Activated B cell treated with CpG ODN at 0.5 μM for 24 hours (primary cell): ENCODE measurements at regions not wholly inside any gene's neighbourhood (a gene's known extent, or its start where the extent isn't known, plus 50 kb on each side); places are given as distances from the start of the nearest gene placed in this dataset.
A peak's percentile ranks its signal among the peaks of the same experiment; 100 is the strongest.

Source experiments
- ATAC-seq: fragments of 200-7000 bp; cut with Tn5 transposase; one replicate; pipeline ENCODE4 v1.10.0; 2021; ENCODE audit warnings: low read depth, mild to moderate bottlenecking, moderate library complexity
- CTCF ChIA-PET: fragments of 350-600 bp; sonication (Branson Sonifier 250); formaldehyde crosslinking; loops from one replicate; lab custom pipeline; 2021; ENCODE audit warnings: antibody characterized with exemption; lab: Charles Lee
- POLR2A ChIA-PET: fragments of 350-600 bp; sonication (Branson Sonifier 250); formaldehyde crosslinking; loops from one replicate; lab custom pipeline; 2021; ENCODE audit warnings: antibody characterized with exemption; lab: Charles Lee
- DNase-seq: peaks from one replicate; pipeline ENCODE4 v3.0.0; 2022
- H3K27ac Mint-ChIP-seq: one replicate; pipeline ENCODE4 v1.8.0; 2020; ENCODE audit warnings: mixed read lengths
- H3K27me3 Mint-ChIP-seq: one replicate; pipeline ENCODE4 v1.8.0; 2021; ENCODE audit warnings: mixed read lengths
- H3K36me3 Mint-ChIP-seq: one replicate; pipeline ENCODE4 v1.8.0; 2021; ENCODE audit warnings: low read depth, mixed read lengths
- H3K4me1 Mint-ChIP-seq: one replicate; pipeline ENCODE4 v1.8.0; 2021; ENCODE audit warnings: mixed read lengths
- H3K4me3 Mint-ChIP-seq: one replicate; pipeline ENCODE4 v1.8.0; 2020; ENCODE audit warnings: mild to moderate bottlenecking, mixed read lengths
- H3K9me3 Mint-ChIP-seq: one replicate; pipeline ENCODE4 v1.8.0; 2020; ENCODE audit warnings: mixed read lengths
- CTCF ChIP-seq: fragments of 200-600 bp; IDR thresholded peaks from one replicate; pipeline ENCODE4 v1.8.0; 2022; ENCODE audit warnings: antibody characterized with exemption, mild to moderate bottlenecking
- intact Hi-C: fragments of 100-400 bp; cut with micrococcal nuclease; formaldehyde crosslinking; loops from one replicate; pipeline ENCODE4 v1.15.1; 2024

GRCh38 chr2:54059504-54059903 lies 55.9 kb upstream of the ACYP2 start:
- ATAC-seq (no peak), DNase-seq (no peak)
- Mint-ChIP-seq H3K27me3 (no peaks in the 10 kb centered on the region), H3K36me3 (peaks cover 5% of the 10 kb centered on the region), H3K4me3 (no peak overlapping the region), H3K27ac (no peak overlapping the region), H3K9me3 (peaks cover 9% of the 10 kb centered on the region), H3K4me1 (peaks cover 17% of the 10 kb centered on the region)
- POLR2A ChIA-PET, result no interaction called here
- CTCF ChIA-PET, result no interaction called here
- TF ChIP-seq CTCF, result no peak
- intact Hi-C loops, result no loop called here

GRCh38 chr2:54058449-54058848 lies 57.0 kb upstream of the ACYP2 start:
- POLR2A ChIA-PET, result interaction anchor here (0.6 kb wide), 1 partner anchor 14 kb away, joined by 4 read pairs; no protein-coding TSS in a partner anchor
- no peak for DNase-seq
- Mint-ChIP-seq H3K4me3 (no peak overlapping the region), H3K27me3 (no peaks in the 10 kb centered on the region), H3K9me3 (peaks cover 15% of the 10 kb centered on the region), H3K36me3 (peaks cover 8% of the 10 kb centered on the region), H3K4me1 (peaks cover 25% of the 10 kb centered on the region), H3K27ac (no peak overlapping the region)
- no peak for TF ChIP-seq CTCF
- intact Hi-C loops, result no loop called here
- CTCF ChIA-PET, result no interaction called here
- ATAC-seq, result no peak

GRCh38 chr2:54054774-54055173 lies 60.6 kb upstream of the ACYP2 start:
- no peak for TF ChIP-seq CTCF
- ChIA-PET POLR2A (no interaction called here), CTCF (no interaction called here)
- H3K4me3 Mint-ChIP-seq, result no peak overlapping the region
- no peaks in the 10 kb centered on the region for H3K27me3 Mint-ChIP-seq
- H3K27ac Mint-ChIP-seq, result peak overlapping the region; percentile 82
- H3K4me1 Mint-ChIP-seq, result peaks cover 27% of the 10 kb centered on the region
- no peak for DNase-seq
- intact Hi-C loops, result loop anchor here (2.0 kb wide), 2 partner anchors 16 to 46 kb away; no protein-coding TSS in a partner anchor
- no peak for ATAC-seq
- H3K36me3 Mint-ChIP-seq, result peaks cover 24% of the 10 kb centered on the region
- peaks cover 17% of the 10 kb centered on the region for H3K9me3 Mint-ChIP-seq

- H3K4me1 Mint-ChIP-seq, result peaks cover 32% of the 10 kb centered on the region
- ATAC-seq (no peak), DNase-seq (no peak)
- peak overlapping the region; percentile 82 for H3K27ac Mint-ChIP-seq
- intact Hi-C loops, result loop anchor here (2.0 kb wide), 2 partner anchors 17 to 47 kb away; no protein-coding TSS in a partner anchor
- H3K27me3 Mint-ChIP-seq, result no peaks in the 10 kb centered on the region
- peak overlapping the region; percentile 37 for H3K4me3 Mint-ChIP-seq
- ChIA-PET CTCF (no interaction called here), POLR2A (interaction anchor here (1.8 kb wide), 1 partner anchor 38 kb away, joined by 6 read pairs; no protein-coding TSS in a partner anchor)
- H3K36me3 Mint-ChIP-seq, result peaks cover 24% of the 10 kb centered on the region
- peaks cover 14% of the 10 kb centered on the region for H3K9me3 Mint-ChIP-seq
- TF ChIP-seq CTCF, result no peak
Measured at GRCh38 chr2:54054271-54054670, 61.1 kb upstream of the ACYP2 start.

- Mint-ChIP-seq H3K36me3 (peaks cover 24% of the 10 kb centered on the region), H3K9me3 (peaks cover 13% of the 10 kb centered on the region), H3K27ac (peak overlapping the region; percentile 82), H3K27me3 (no peaks in the 10 kb centered on the region), H3K4me3 (peak overlapping the region; percentile 37), H3K4me1 (peaks cover 35% of the 10 kb centered on the region)
- POLR2A ChIA-PET, result interaction anchor here (1.8 kb wide), 1 partner anchor 39 kb away, joined by 6 read pairs; no protein-coding TSS in a partner anchor
- intact Hi-C loops, result loop anchor here (2.0 kb wide), 2 partner anchors 17 to 47 kb away; no protein-coding TSS in a partner anchor
- ATAC-seq (no peak), DNase-seq (no peak)
- CTCF ChIA-PET, result interaction anchor here (2.2 kb wide), 1 partner anchor 50 kb away, joined by 9 read pairs; no protein-coding TSS in a partner anchor
- TF ChIP-seq CTCF, result no peak
Measured at GRCh38 chr2:54053830-54054229, 61.6 kb upstream of the ACYP2 start.
